Activated T-cell treated with anti-CD3 and anti-CD28 coated beads, Interleukin-2, amount 50 U/mL, for 24 hours (primary cell): ENCODE measurements at regions not wholly inside any gene's neighbourhood (a gene's known extent, or its start where the extent isn't known, plus 50 kb on each side); places are given as distances from the start of the nearest gene placed in this dataset.
"Not testable (repeated sequence)": the region's sequence is repeated elsewhere in the genome, so short reads cannot be mapped to it uniquely, and the experiment has no call there.

Source experiments
- DNase-seq: peaks from one replicate; pipeline ENCODE4 v3.0.0-alpha.2; 2020
- H3K27ac Mint-ChIP-seq: 2 replicates; pipeline ENCODE4 v1.8.0; 2020; ENCODE audit warnings: mild to moderate bottlenecking, mixed read lengths
- H3K27me3 Mint-ChIP-seq: 2 replicates; pipeline ENCODE4 v1.8.0; 2020; ENCODE audit warnings: mixed read lengths
- H3K36me3 Mint-ChIP-seq: 2 replicates; pipeline ENCODE4 v1.8.0; 2020; ENCODE audit warnings: low read depth, mixed read lengths
- H3K4me1 Mint-ChIP-seq: 2 replicates; pipeline ENCODE4 v1.8.0; 2020; ENCODE audit warnings: low read depth, mixed read lengths
- H3K4me3 Mint-ChIP-seq: 2 replicates; pipeline ENCODE4 v1.8.0; 2020; ENCODE audit warnings: mild to moderate bottlenecking, moderate library complexity, mixed read lengths
- H3K9me3 Mint-ChIP-seq: 2 replicates; pipeline ENCODE4 v1.8.0; 2020; ENCODE audit warnings: mixed read lengths

- H3K36me3 Mint-ChIP-seq, H3K4me3 Mint-ChIP-seq, H3K27ac Mint-ChIP-seq: not testable (repeated sequence)
Observed at GRCh38 chr6:134659885-134660284, 290.0 kb downstream of the ALDH8A1 start.

GRCh38 chr6:134658596-134658995 is 291.3 kb downstream of the ALDH8A1 start:
- Mint-ChIP-seq H3K27me3 (no peaks in the 10 kb centered on the region), H3K27ac (no peak overlapping the region), H3K36me3 (no peaks in the 10 kb centered on the region), H3K4me3 (no peak overlapping the region), H3K9me3 (no peaks in the 10 kb centered on the region), H3K4me1 (no peaks in the 10 kb centered on the region)
- DNase-seq = no peak

More at GRCh38 chr6:134659885-134660284, 290.0 kb downstream of the ALDH8A1 start:
- H3K27me3 Mint-ChIP-seq, H3K4me1 Mint-ChIP-seq, H3K9me3 Mint-ChIP-seq, DNase-seq: not testable (repeated sequence)

- DNase-seq = no peak
- Mint-ChIP-seq H3K4me3 (no peak overlapping the region), H3K36me3 (no peaks in the 10 kb centered on the region), H3K27me3 (no peaks in the 10 kb centered on the region), H3K9me3 (no peaks in the 10 kb centered on the region), H3K27ac (no peak overlapping the region), H3K4me1 (no peaks in the 10 kb centered on the region)
Observed at GRCh38 chr6:134657751-134658527, 292.0 kb downstream of the ALDH8A1 start.

GRCh38 chr6:134657343-134657742 is 292.6 kb downstream of the ALDH8A1 start:
- Mint-ChIP-seq H3K4me3 (no peak overlapping the region), H3K4me1 (no peaks in the 10 kb centered on the region), H3K27ac (no peak overlapping the region), H3K27me3 (no peaks in the 10 kb centered on the region), H3K9me3 (no peaks in the 10 kb centered on the region), H3K36me3 (no peaks in the 10 kb centered on the region)
- DNase-seq = no peak

DNA sequence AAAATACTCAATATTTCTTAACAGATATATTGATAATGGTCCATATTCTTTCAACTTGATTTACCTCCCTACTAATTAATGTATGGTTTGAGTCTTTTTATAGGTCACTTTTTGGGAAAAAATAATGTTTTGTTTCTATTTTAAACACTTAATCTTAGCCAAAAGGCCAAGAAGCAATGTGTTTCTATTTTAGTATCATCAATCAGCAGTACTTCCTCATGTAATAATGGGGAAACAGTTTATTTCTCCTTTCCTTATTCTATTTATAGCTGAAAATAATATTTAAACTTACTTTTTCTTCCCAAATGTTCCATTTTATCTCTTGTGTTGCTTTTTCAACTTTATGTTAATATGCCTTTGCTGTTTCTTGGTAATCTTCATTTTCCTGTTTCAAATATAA is 295.1 kb downstream of the ALDH8A1 start:
- no peaks in the 10 kb centered on the region for H3K36me3 Mint-ChIP-seq
- H3K27ac Mint-ChIP-seq = no peak overlapping the region
- H3K4me3 Mint-ChIP-seq = no peak overlapping the region
- no peaks in the 10 kb centered on the region for H3K9me3 Mint-ChIP-seq
- H3K27me3 Mint-ChIP-seq = no peaks in the 10 kb centered on the region
- no peak for DNase-seq
- H3K4me1 Mint-ChIP-seq = no peaks in the 10 kb centered on the region

DNA sequence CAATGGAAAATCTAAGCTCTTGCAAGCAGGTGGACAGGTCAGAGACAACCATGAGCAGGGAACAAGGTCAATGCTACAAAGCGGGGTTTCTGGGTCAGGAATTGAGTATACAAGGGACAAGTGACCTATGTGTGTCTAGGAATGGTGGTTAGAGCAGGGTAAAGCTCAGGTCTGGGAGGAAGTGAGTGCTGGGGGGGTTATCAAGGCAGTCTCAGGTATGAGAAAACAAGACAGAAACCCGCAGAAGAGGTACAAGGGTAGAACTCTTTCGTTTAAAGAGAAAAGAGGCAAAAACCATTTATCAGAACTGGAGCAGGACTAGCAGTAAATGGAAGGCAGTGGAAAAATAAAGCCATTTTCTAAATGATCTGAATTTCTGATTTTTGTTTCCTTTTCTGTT is 298.4 kb downstream of the ALDH8A1 start:
- Mint-ChIP-seq H3K27me3 (no peaks in the 10 kb centered on the region), H3K27ac (no peak overlapping the region), H3K4me3 (no peak overlapping the region), H3K4me1 (no peaks in the 10 kb centered on the region), H3K9me3 (no peaks in the 10 kb centered on the region), H3K36me3 (no peaks in the 10 kb centered on the region)
- DNase-seq = no peak

DNA sequence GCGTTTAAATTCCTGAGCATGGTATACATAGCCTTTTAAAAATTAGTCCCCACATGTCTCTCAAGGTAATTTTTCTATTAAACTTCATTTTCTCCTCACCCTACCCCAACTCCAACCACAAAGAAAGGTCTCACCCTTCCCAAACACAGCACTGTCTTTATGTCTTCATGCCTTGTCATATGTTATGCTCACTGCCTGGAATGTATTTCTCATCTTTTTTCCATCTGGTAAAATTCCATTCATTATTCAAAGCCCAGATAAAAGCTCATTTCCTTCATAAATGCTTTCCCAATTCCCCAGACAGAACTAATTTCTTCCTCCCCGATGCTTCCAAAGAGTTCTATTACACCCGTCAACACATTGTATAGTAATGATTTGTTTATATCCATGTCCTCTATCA is 302.0 kb downstream of the ALDH8A1 start:
- H3K36me3 Mint-ChIP-seq = no peaks in the 10 kb centered on the region
- H3K9me3 Mint-ChIP-seq = no peaks in the 10 kb centered on the region
- H3K27me3 Mint-ChIP-seq = no peaks in the 10 kb centered on the region
- no peak overlapping the region for H3K4me3 Mint-ChIP-seq
- no peak overlapping the region for H3K27ac Mint-ChIP-seq
- no peaks in the 10 kb centered on the region for H3K4me1 Mint-ChIP-seq
- DNase-seq = no peak

DNA sequence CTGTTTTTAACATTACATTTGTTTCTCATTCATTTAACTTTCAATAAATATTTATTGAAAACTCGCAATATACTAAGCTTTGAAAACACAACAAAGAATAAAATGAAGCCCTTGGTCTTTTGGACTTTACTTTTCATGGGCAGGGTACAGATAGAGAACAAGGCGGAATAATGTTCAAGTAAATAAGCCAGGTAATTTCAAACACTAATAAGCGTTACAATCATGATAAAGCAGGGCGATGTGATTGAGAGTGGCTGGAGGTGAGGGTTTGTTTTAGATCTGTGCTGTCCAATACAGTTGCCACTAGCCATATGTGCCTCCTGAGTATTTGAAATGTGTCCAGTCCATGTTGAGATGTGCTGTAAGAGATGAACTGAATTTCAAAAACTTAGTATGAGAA is 307.1 kb downstream of the ALDH8A1 start:
- H3K4me1 Mint-ChIP-seq = peaks cover 19% of the 10 kb centered on the region
- no peak for DNase-seq

GRCh38 chr6:134642279-134642678 is 307.6 kb downstream of the ALDH8A1 start:
- peaks cover 22% of the 10 kb centered on the region for H3K4me1 Mint-ChIP-seq
- no peaks in the 10 kb centered on the region for H3K9me3 Mint-ChIP-seq
- no peak overlapping the region for H3K27ac Mint-ChIP-seq
- H3K4me3 Mint-ChIP-seq = no peak overlapping the region
- DNase-seq = no peak
- H3K27me3 Mint-ChIP-seq = no peaks in the 10 kb centered on the region
- no peaks in the 10 kb centered on the region for H3K36me3 Mint-ChIP-seq

More for the DNA sequence above, 307.1 kb downstream of the ALDH8A1 start:
- Mint-ChIP-seq H3K27ac (no peak overlapping the region), H3K36me3 (no peaks in the 10 kb centered on the region), H3K4me3 (no peak overlapping the region), H3K27me3 (no peaks in the 10 kb centered on the region), H3K9me3 (no peaks in the 10 kb centered on the region)

GRCh38 chr6:134640975-134641429 is 308.9 kb downstream of the ALDH8A1 start:
- peaks cover 28% of the 10 kb centered on the region for H3K4me1 Mint-ChIP-seq
- H3K9me3 Mint-ChIP-seq = no peaks in the 10 kb centered on the region
- H3K27ac Mint-ChIP-seq = no peak overlapping the region
- no peak overlapping the region for H3K4me3 Mint-ChIP-seq
- no peaks in the 10 kb centered on the region for H3K36me3 Mint-ChIP-seq
- no peaks in the 10 kb centered on the region for H3K27me3 Mint-ChIP-seq
- peak; percentile 81 for DNase-seq

GRCh38 chr6:134640229-134640628 is 309.7 kb downstream of the ALDH8A1 start:
- Mint-ChIP-seq H3K27me3 (no peaks in the 10 kb centered on the region), H3K27ac (no peak overlapping the region), H3K9me3 (no peaks in the 10 kb centered on the region), H3K4me1 (peaks cover 33% of the 10 kb centered on the region), H3K4me3 (no peak overlapping the region), H3K36me3 (no peaks in the 10 kb centered on the region)
- DNase-seq = no peak

- H3K9me3 Mint-ChIP-seq = no peaks in the 10 kb centered on the region
- no peaks in the 10 kb centered on the region for H3K36me3 Mint-ChIP-seq
- no peak for DNase-seq
- no peaks in the 10 kb centered on the region for H3K27me3 Mint-ChIP-seq
- H3K4me1 Mint-ChIP-seq = peaks cover 37% of the 10 kb centered on the region
- H3K27ac Mint-ChIP-seq = no peak overlapping the region
- H3K4me3 Mint-ChIP-seq = no peak overlapping the region
Observed at GRCh38 chr6:134637847-134638437, 312.0 kb downstream of the ALDH8A1 start.

- no peak overlapping the region for H3K27ac Mint-ChIP-seq
Observed at GRCh38 chr6:134637282-134637681, 312.6 kb downstream of the ALDH8A1 start.

GRCh38 chr6:134636186-134636799 is 313.6 kb downstream of the ALDH8A1 start:
- no peaks in the 10 kb centered on the region for H3K36me3 Mint-ChIP-seq
- H3K27ac Mint-ChIP-seq = no peak overlapping the region
- peaks cover 46% of the 10 kb centered on the region for H3K4me1 Mint-ChIP-seq
- DNase-seq = no peak
- no peaks in the 10 kb centered on the region for H3K9me3 Mint-ChIP-seq
- H3K27me3 Mint-ChIP-seq = no peaks in the 10 kb centered on the region
- H3K4me3 Mint-ChIP-seq = no peak overlapping the region

More at GRCh38 chr6:134637282-134637681, 312.6 kb downstream of the ALDH8A1 start:
- peaks cover 42% of the 10 kb centered on the region for H3K4me1 Mint-ChIP-seq
- no peaks in the 10 kb centered on the region for H3K27me3 Mint-ChIP-seq
- no peak for DNase-seq
- H3K36me3 Mint-ChIP-seq = no peaks in the 10 kb centered on the region
- no peak overlapping the region for H3K4me3 Mint-ChIP-seq
- H3K9me3 Mint-ChIP-seq = no peaks in the 10 kb centered on the region

- no peak overlapping the region for H3K4me3 Mint-ChIP-seq
- peaks cover 35% of the 10 kb centered on the region for H3K4me1 Mint-ChIP-seq
- no peaks in the 10 kb centered on the region for H3K27me3 Mint-ChIP-seq
- H3K27ac Mint-ChIP-seq = no peak overlapping the region
- H3K36me3 Mint-ChIP-seq = no peaks in the 10 kb centered on the region
- no peaks in the 10 kb centered on the region for H3K9me3 Mint-ChIP-seq
- no peak for DNase-seq
Observed at GRCh38 chr6:134634966-134635365, 314.9 kb downstream of the ALDH8A1 start.
